Erythroblast (primary cell): ENCODE measurements at regions not wholly inside any gene's neighbourhood (a gene's known extent, or its start where the extent isn't known, plus 50 kb on each side); places are given as distances from the start of the nearest gene placed in this dataset.

ENCODE experiments used
- GATA1 ChIP-seq: IDR thresholded peaks from 2 replicates; pipeline ENCODE4 v1.6.1; 2011; ENCODE audit warnings: low read depth, mild to moderate bottlenecking, control low read depth, low read length, moderate library complexity
- POLR2A ChIP-seq: IDR thresholded peaks from 2 replicates; pipeline ENCODE4 v1.6.1; 2011; ENCODE audit warnings: mild to moderate bottlenecking, low read length

DNA sequence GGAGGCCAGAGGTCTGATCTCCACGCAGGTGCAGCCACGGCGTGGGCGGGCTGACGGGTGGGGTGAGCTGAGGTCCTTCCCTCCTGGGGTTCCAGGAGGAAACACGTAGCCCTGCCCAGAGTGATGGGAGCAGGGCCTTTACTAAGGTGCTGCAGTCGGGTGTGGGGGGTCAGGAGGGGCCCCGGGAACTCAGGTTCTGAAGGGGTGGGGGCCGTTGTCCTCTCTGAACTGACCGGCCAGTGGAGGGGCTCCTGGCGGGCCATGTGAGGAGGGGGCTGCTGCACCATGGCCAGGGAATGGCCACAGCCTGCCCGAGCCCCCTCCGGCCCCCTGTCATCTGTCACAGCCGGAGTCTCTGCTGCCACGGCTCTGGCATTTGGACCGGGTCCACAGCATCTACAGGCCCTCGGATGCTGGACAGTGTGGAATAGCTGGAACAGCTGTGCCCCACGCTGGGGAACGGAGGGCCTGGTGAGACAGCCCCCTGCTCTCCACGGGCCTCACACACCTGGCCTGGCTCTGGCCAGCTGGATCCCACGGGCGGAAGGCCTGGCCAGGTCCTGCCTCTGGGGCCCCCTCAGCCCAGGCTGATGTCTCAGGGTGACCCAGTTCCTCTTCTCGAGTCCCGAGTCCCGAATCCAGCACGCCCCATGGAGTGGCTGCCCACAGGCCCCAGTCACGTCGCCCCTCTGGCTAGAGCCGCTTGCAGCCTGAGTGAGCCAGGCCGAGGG, 145.6 kb upstream of the GPC1 start:
- TF ChIP-seq POLR2A = no peak
- no peak for TF ChIP-seq GATA1
